Breast epithelium (tissue), 3 donors: ENCODE measurements at regions not wholly inside any gene's neighbourhood (a gene's known extent, or its start where the extent isn't known, plus 50 kb on each side); places are given as distances from the start of the nearest gene placed in this dataset.

Experiments
- POLR2A ChIP-seq: fragments of 450-650 bp; IDR thresholded peaks from one replicate; pipeline ENCODE4 v1.6.1; 2016; ENCODE audit warnings: antibody characterized with exemption, mild to moderate bottlenecking, moderate library complexity
- POLR2AphosphoS5 ChIP-seq, 3 donors: sonication (generic); formaldehyde crosslinking; IDR thresholded peaks; one replicate each; pipeline ENCODE4 v1.6.1; 2017; ENCODE audit warnings: antibody characterized with exemption in 3 of 3
- TF ChIP-seq, protein P1 (sequence below), 3 donors: fragments of 450-650 bp; IDR thresholded peaks; one replicate each; pipeline ENCODE4 v1.5.1; 2016 to 2017; ENCODE audit warnings: antibody characterized with exemption in 3 of 3, mild to moderate bottlenecking in 3 of 3, moderate library complexity in 3 of 3

DNA sequence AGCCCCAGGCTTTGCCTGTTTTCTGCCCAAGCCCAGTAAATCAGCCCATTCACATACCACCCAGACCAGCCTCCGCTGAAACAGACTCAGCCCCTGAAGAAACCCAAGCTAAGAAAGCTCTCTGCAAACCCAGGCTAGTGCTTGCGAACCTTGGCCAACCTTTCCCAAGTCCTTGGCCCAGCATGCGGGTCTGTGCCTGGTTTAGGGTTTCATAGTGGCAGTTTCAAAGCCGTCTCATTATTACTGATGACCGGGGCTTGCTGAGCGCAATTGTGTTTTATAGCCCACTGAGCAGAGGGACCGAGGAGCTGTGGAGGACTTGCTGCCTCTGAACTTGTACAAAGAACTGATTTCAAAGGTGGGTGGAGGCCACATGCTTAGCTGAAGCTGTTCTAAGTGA lies 584.3 kb downstream of the BNC2 start:
- TF ChIP-seq POLR2AphosphoS5 (IDR thresholded peaks at IDR 0.05) (no peak), POLR2A (no peak)
- TF ChIP-seq, protein P1, sequence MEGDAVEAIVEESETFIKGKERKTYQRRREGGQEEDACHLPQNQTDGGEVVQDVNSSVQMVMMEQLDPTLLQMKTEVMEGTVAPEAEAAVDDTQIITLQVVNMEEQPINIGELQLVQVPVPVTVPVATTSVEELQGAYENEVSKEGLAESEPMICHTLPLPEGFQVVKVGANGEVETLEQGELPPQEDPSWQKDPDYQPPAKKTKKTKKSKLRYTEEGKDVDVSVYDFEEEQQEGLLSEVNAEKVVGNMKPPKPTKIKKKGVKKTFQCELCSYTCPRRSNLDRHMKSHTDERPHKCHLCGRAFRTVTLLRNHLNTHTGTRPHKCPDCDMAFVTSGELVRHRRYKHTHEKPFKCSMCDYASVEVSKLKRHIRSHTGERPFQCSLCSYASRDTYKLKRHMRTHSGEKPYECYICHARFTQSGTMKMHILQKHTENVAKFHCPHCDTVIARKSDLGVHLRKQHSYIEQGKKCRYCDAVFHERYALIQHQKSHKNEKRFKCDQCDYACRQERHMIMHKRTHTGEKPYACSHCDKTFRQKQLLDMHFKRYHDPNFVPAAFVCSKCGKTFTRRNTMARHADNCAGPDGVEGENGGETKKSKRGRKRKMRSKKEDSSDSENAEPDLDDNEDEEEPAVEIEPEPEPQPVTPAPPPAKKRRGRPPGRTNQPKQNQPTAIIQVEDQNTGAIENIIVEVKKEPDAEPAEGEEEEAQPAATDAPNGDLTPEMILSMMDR (IDR thresholded peaks at IDR 0.05): no peak
